HG03108 (cell line): ENCODE measurements at regions not wholly inside any gene's neighbourhood (a gene's known extent, or its start where the extent isn't known, plus 50 kb on each side); places are given as distances from the start of the nearest gene placed in this dataset.
A peak's percentile ranks its signal among the peaks of the same experiment; 100 is the strongest.
"Not testable (repeated sequence)": the region's sequence is repeated elsewhere in the genome, so short reads cannot be mapped to it uniquely, and the experiment has no call there.

ENCODE experiments used
- ATAC-seq: cut with Tn5 transposase; IDR thresholded peaks from one replicate; pipeline ENCODE4 v1.9.1; 2021; ENCODE audit warnings: moderate library complexity; ENCODE audit not compliant: unreplicated experiment

DNA sequence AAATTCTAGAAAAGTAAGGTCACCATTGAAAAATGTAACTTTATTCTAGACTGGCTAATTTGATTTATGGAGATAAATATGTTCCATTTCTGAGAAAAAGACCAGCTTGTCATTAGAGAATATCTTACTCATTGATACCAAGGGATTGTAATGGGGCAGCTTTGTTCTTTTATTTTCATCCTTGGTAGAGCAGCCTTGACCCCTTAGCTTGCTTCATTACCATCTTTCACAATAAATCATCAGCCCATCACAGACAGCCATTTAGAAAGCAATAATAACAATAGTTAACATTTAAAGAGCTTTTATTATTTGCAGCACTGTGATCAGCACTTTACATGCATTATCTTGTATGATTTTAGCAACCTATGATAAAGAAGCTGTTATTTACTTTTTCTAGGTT lies 253.6 kb downstream of the C3orf38 start:
- no peak for ATAC-seq

DNA sequence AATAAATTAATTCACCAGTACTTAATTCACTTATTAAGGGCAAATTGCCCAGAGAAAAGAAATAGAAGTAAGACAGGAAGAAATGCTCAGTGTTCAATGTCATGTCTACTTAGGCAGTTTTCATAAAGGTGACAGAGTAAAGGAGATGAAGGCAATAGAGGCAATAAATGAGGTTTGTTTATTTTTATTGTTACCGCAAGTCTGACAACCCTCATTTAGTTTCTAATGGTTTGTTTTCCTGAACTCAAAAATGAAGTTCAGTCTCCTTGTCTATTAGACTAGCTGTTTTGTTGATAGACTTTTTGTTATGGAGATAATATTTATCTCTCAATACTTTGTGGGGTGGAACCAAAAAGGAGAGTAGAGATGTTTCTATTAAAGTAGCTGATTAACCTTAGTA lies 258.3 kb downstream of the C3orf38 start:
- no peak for ATAC-seq

DNA sequence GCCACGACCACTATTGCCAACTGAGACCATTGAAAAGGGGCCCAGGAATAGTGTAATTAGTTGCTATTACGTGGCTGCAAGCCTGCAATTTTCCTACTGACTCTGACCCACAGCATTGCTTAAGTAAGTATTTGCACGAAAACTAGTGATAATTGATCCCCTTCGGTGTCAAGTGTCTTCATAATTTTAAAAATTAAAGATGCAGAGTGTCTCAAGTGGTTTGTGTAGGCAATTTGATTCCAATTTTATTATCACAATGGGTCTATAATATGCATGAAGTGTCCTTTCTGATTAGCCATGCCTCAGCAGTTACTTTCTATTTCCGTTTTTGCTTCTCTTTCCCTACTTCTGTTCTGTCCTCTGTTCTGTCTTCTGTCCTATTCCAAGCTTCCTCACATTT lies 259.2 kb downstream of the C3orf38 start:
- no peak for ATAC-seq

DNA sequence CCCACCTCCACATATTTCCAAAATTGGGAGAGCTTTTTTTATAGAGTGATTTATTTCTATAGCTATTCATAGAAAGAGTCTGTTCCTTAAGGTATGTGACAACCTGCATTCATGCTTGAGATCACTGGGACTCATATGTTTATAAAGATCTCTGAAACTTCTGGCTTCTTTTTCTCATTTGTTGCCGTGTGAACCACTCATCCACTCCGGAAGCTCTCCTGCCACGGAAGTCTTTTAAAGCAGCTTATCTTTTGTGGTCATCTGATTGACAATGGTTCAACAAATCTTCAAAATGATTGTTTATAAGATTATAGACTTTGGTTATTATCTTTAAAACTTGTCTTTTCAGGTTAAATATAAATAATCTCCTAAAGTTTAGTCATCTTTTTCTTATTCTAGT lies 260.5 kb downstream of the C3orf38 start:
- ATAC-seq: no peak

DNA sequence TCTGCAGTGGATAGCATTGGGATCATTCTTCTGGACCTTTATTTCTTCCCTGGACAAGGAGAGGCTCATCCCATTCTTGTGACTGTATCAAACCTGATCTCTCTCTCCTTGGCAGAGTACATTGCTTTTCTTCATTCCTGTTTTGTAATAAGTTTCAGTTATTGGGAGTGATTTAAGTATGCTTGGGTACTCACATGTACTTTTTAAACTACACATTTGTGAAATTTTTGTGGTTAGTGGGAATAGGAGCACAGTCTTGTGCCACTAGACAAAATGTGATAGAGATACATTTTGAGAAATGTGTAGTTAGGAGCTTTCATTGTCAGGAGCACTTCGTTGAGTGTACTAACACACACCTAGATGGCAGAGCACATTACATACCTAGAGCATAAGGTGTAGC lies 262.6 kb downstream of the C3orf38 start:
- ATAC-seq: no peak

DNA sequence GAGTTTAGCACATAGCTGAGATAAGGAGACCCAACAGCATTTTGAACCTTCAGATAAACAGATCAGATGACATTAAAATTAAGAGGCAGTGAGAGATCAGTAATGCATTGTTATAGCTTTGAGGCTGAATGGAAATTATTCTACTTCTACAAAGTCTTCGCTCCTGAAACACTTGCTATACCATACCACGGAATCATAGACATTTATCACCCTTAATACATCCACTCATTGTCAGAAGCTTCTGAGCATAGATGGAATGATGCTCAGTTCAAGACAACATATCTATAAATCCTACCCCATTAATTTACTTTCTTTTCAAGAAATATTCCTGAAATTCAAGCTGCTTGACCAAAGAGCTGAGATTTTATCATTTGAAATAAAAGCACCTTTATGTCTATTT lies 266.7 kb downstream of the C3orf38 start:
- no peak for ATAC-seq

DNA sequence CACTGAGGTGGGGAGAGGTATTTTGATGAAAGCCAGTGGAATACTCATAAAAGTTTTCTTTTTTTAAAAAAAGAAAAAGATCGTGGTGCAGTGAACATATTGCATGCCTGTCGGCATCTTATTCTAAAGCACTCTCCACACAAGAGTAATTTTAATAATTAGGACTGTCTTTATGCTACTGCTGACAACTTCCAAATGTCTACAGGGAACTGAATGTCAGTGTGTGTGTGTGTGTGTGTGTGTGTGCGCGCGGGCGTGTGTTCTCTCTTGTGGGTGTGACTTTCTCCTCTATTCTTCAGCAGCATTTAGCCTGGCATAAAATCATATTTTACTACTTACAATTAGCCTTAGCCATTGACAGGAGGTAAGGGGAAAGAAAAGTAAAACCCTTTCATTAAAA lies 268.5 kb downstream of the C3orf38 start:
- ATAC-seq: no peak

DNA sequence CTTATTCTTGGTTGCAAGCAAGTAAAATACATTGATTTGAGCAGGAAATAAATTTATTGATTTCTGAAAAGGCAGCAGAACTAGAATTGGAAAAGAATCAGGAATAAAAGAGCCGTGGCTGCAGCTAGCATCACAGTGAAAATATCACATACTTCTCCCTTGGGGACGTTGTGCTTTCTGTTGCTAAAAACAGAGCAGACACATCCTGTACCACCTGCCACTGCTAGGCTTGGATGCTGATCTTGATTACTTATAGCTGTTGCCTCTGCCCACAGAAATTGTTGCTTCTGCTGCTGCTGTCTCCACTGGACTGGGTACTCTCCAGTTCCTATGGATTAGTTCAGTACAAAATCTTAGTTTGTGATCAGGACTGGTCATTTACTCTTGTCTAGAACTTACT lies 283.8 kb downstream of the C3orf38 start:
- ATAC-seq: peak; percentile 100

DNA sequence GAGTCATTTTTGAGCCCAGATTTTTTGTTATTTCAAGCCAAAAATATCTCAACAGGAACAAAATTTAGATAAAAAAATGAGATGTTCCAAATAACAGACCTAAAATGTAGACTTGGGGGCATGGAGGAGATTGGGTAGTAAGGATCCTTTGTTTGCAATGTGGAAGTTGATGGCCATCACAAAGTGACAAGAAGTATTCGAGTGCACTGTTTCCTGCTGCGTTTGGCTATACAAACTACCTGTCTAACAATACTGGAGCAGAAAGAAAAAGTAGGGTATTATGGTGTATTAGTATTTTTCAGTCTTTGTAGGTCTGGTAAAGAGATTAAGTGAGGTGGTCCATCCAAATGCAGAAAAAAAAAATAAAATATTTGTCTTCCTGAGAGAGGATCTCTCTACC lies 284.2 kb downstream of the C3orf38 start:
- no peak for ATAC-seq

DNA sequence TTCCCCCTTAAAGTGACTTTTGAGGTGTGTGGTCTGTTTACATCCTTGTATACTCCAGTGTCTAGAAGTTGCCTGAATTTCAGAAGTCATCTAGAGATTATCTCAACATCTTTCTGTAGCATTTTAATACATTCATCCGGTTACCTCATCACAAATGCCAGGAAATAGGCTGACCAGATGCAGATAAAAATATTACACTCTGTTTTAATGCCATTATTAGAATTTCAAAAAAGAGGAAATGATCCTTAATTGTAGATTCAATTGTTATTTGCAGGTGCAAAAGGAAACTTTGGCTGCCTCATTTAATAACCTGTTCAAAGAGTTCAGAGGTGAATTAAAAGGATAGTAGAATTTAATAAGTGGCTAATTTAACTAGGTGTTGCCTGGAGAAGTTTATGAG lies 290.9 kb downstream of the C3orf38 start:
- peak; percentile 49 for ATAC-seq

DNA sequence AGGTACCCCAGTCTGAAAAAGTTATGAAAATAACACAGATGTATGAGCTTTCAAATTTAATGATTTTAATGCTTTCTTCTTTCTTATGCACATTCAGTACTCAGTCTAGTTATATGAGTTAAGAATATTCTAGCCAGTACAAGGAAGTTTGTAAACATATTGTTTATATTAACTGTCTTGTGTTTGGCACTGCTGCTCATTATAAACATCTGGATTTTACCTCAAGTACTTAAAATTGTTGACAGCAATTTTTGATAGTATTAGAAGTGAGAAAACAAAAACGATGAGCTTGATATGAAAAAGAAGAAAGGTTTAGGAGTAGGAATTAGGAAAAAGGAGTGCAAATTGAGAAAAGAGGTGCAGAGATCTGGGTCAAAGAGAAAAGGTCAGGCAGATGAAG lies 293.3 kb downstream of the C3orf38 start:
- ATAC-seq: no peak

DNA sequence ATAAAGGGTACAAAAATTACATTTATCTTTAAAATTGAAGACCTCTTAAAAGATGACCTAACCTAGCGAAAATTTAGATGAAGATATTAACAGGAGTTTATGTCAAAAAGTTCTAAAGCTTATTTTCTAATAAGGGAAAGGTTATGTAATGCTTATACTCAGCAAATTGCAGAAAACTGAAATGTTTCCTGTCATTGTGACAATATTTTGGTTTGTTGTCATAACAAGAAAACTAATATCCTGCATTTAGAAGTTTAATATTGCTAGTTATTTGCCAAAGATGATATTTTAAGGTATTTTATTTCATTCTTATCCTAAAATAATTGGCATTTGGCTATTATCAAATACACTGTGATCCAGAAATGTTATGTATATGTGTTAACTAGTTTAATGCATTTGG lies 294.5 kb downstream of the C3orf38 start:
- no peak for ATAC-seq

DNA sequence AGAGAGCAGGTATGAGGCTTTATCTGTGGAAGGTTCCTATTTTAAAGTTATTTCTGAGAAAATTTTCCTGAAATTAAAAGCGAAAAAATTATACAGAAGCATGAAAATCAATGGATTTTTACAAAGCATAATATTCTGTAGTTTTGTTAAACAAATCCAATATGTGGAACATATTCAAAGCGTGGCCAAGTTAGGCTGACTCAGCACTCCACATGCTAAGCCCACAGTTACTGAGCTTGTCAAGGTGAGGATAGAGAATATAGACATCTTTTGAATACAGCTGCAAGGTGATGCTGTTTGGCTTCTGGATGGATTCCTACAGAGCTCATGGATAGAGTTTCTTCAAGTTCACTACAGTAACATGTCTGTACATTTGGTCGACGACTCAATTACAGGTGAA lies 302.5 kb downstream of the C3orf38 start:
- no peak for ATAC-seq

DNA sequence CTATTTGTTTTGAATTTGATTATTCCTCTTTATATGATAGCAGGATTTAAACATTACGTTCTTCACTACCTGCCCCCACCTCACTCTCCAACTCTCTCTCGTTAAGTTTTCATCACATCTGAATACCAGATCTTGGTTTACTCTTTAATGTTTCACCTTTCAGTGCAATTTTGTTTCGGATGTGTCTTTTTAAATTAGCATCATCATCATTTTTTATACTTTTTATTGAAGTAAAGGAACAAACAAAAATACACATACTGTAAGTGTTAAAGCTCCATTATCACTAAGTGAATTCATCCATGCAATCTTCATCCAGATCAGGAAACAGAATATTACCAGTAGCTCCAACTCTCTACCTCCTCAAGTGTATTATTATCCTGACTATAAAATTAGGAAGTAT lies 310.6 kb downstream of the C3orf38 start:
- no peak for ATAC-seq

DNA sequence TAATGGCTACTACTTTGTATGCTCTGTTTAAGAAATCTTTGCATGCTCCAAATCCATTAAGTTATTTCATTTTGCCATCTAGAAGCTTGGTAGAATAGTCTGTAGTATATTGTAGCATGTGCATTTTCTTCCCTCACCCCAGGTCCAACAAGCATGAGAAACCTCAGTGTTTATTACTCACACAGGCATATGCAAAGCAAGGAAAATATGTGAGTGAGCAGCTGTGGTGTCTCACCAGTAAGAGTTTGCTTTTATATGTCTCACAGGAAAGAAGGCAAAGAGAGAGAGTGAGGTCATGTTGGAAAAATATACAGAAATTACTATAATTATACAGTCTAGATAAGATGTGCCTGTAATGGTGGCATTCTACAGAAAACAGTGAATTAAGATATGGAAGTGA lies 312.5 kb downstream of the C3orf38 start:
- no peak for ATAC-seq

DNA sequence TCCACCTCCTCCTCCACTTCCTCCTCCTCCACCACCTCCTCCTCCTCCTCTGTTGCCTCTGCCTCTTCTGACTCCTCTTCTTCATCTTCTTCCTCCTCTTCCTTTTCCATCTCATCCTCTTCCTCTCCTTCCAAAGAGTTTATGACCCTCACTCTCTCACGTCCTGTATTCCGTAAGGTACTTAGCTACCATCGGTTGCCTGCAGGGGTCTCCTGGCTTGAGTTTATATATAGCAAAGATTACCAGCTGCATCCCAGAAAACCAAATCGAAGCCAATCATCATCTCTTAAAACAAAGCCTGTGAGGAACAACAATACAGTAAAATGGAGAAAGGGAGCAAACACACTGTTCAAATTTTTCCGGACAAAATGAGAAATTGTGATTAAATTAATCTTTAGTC lies 317.4 kb downstream of the C3orf38 start:
- ATAC-seq: no peak

DNA sequence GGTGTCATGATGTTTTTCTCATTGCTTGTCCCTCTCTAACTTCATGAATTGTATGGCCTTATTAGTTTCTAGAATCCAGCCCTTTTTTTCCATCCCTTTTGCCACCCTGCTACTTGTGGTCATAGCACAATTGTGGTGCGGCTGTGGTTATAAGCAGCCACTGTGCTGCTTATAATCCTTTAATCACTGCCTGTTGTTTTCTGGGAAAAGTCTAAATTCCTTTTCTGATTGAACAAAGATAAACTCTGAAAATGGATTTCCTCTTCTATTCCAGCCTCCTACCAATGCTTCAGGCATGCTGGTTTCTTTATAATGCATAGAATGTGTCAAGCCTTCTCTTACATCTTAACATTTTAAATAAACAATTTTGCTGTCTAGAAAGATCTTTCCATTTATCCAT lies 319.5 kb downstream of the C3orf38 start:
- ATAC-seq: no peak

DNA sequence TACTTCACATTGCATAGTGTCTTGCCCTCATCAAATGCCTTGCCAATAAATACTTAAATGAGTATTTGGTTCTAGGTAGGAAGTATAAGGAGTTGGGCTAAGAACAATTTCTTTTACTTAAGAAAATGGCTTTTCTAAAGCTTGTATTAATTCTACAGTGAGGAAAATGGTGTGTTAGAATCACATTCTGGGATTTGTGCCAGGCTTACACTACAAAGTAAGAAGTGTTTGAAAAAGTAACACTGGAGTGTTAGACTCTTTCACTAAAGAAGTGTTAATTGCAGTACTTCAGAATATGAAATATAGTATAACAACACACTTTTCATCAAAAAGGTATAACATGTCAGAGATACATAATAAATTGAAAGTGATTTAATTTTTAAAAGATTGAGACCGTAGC lies 328.7 kb downstream of the C3orf38 start:
- ATAC-seq: no peak

DNA sequence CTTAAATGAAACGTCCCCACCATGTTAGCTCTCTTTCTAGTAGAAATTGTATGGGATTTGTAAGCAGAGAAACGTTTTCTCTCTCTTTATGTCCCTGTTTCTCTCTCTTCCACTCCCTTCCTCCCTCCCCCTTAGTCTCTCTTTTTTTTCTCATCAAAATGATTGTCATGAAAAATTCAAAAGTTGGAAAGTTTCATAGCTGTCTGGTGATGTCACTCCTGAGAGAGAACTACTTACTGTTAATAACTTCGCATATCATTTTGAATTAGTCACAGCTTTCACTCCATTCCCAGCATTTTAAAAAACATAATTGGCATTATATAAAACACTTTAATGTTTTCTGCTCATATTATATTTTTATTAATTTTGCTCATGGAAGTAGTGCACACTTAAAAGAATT lies 331.1 kb downstream of the C3orf38 start:
- ATAC-seq: no peak

DNA sequence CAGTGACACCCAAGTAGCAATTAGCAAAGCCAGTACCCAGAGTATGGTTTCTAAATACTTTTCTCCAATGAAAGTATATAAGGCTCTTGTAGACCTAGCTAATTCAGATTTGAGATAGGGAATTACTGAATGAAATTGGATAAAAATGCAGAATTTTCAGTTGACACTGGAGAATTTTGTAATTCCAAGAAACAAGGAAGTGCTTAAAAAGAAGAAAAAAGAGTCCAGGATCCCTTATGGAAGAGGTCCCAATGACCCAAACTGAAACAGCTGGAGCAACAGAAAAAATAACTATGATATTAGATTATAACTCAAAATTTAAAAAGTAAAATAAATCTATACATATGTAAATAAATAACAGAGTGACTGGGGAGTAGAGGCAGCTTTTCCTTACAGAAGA lies 335.2 kb downstream of the C3orf38 start:
- ATAC-seq: no peak

DNA sequence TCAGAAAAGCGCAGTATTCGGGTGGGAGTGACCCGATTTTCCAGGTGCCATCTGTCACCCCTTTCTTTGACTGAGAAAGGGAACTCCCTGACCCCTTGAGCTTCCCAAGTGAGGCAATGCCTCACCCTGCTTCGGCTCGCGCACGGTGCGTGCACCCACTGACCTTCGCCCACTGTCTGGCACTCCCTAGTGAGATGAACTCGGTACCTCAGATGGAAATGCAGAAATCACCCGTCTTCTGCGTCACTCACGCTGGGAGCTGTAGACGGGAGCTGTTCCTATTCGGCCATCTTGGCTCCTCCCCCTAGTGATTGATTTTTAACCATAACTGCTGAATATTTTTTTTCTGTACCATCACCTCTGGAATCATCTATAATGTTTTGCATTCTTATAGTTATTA lies 359.1 kb downstream of the C3orf38 start:
- ATAC-seq: not testable (repeated sequence)

DNA sequence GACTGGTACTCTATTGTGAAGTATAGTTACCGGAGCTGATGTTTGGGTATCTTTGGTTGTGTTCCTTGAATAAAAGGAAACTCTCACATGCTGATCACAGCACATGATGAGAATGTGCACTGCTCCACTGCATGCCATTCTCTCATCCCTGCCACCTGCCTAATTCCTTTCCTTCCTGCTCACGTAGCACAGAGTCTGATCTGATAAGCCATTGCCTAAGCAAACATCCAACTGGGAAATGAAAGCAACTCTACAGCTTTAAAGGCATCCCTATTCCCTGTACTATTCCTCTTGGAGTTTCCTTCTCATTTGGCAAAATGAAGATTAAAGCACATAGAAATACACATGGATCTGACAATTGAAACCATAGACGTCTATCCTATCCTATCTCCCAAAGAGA lies 359.8 kb downstream of the C3orf38 start:
- ATAC-seq: no peak

DNA sequence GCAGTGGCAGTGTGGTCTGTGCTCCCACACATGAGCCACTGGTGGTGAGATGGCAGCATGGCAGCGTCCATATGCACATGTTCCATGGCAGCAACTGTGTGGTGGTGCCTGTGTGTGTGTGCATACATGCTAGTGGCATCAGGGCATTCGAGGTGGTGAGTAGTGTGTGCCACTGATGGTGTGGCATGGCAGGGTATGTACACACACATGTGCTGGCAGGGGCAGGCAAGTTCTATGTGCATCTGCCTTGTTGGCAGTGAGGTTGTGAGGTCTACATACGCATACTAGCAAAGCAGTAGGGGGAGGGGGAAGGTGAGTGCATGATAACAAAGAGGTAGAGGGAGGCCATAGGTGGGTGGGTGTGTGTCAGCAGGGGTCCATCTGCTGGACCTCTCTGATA lies 378.7 kb downstream of the C3orf38 start:
- no peak for ATAC-seq

DNA sequence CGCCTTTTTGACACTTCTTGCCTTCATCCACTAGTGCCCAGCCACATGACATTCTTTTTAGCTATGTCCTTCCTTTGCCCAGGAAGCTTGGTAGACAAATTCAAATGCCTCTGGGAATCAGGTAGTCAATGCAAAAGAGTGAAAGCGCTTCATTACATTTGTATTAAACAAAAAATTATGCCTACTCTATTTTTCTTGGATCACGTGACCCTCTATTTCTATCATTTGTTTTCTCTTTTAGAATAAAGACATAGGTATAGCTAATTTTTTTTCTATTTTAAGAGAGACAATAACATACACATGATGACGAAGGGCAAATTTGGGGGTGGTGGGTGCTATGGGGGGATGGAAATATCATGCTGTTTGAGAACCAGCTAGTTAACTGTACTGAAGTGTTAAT lies 384.8 kb downstream of the C3orf38 start:
- no peak for ATAC-seq
